Activated naive CD8-positive, alpha-beta T cell treated with anti-CD3 and anti-CD28 coated beads, Interleukin-2, amount 10 ng/mL, durations not matched to agents 7 days and 5 days (primary cell): ENCODE measurements at regions not wholly inside any gene's neighbourhood (a gene's known extent, or its start where the extent isn't known, plus 50 kb on each side); places are given as distances from the start of the nearest gene placed in this dataset.

ENCODE experiments used
- ATAC-seq: fragments of 150-1000 bp; cut with Tn5 transposase; one replicate; pipeline ENCODE4 v1.10.0; 2021; ENCODE audit warnings: low read depth, moderate library complexity
- POLR2A ChIA-PET: fragments of 350-600 bp; sonication (Branson Sonifier 250); formaldehyde crosslinking; loops from one replicate; lab custom pipeline; 2021; ENCODE audit warnings: antibody characterized with exemption; lab: Charles Lee
- DNase-seq: peaks from one replicate; pipeline ENCODE4 v3.0.0; 2021
- H3K27ac Mint-ChIP-seq: one replicate; pipeline ENCODE4 v1.8.0; 2022; ENCODE audit warnings: mild to moderate bottlenecking, mixed read lengths
- H3K27me3 Mint-ChIP-seq: one replicate; pipeline ENCODE4 v1.8.0; 2022; ENCODE audit warnings: mild to moderate bottlenecking, moderate library complexity, mixed read lengths
- H3K36me3 Mint-ChIP-seq: one replicate; pipeline ENCODE4 v1.8.0; 2021; ENCODE audit warnings: mild to moderate bottlenecking, mixed read lengths
- H3K4me1 Mint-ChIP-seq: one replicate; pipeline ENCODE4 v1.8.0; 2021; ENCODE audit warnings: mixed read lengths
- H3K4me3 Mint-ChIP-seq: one replicate; pipeline ENCODE4 v1.8.0; 2022; ENCODE audit warnings: mild to moderate bottlenecking, moderate library complexity, mixed read lengths
- H3K9me3 Mint-ChIP-seq: one replicate; pipeline ENCODE4 v1.8.0; 2021; ENCODE audit warnings: mixed read lengths

DNA sequence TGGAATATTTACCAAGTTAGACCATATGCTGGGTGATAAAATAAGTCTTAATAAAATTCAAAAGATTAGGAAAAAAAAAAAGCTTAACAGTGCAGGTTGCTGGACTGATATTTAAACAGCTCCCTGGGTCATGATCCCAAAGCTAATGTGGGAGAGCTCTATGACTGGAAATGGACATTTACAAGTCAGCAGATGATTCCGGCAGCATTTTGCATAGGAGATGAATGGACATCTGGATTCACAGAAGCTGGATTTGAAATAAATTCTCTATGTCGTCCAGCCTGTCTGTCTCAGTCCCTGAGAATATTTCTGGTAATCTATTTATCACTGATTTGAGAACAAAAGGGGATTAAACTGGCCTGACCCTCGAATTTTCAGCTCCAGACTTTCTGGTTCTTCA is 52.3 kb upstream of the KLHL25 start:
- Mint-ChIP-seq H3K4me1 (no peaks in the 10 kb centered on the region), H3K27ac (no peak overlapping the region), H3K9me3 (no peaks in the 10 kb centered on the region), H3K27me3 (peaks cover 45% of the 10 kb centered on the region), H3K4me3 (no peak overlapping the region), H3K36me3 (no peaks in the 10 kb centered on the region)
- POLR2A ChIA-PET = no interaction called here
- no peak for ATAC-seq
- DNase-seq = no peak

DNA sequence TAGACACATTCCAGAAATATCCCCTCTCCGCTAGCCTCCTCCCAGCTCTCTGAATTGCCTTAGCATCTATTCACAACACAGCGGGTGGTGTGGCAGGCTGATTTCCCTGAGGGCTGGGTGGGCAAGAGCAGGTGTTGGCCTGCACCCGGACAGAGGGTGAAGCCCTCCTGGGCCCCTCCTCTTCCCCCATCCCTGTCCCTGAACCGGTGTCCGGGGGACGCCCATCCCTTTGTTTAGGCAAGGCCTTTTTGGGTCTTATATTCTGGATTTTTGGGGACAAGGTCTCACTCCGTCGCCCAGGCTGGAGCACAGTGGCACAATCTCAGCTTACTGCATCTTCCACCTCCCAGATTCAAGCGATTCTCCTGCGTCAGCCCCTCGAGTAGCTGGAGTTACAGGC is 55.2 kb upstream of the KLHL25 start:
- Mint-ChIP-seq H3K27ac (no peak overlapping the region), H3K4me1 (peaks cover 4% of the 10 kb centered on the region), H3K27me3 (peaks cover 39% of the 10 kb centered on the region), H3K9me3 (no peaks in the 10 kb centered on the region), H3K36me3 (no peaks in the 10 kb centered on the region), H3K4me3 (no peak overlapping the region)
- ATAC-seq (no peak), DNase-seq (no peak)
- POLR2A ChIA-PET = no interaction called here

DNA sequence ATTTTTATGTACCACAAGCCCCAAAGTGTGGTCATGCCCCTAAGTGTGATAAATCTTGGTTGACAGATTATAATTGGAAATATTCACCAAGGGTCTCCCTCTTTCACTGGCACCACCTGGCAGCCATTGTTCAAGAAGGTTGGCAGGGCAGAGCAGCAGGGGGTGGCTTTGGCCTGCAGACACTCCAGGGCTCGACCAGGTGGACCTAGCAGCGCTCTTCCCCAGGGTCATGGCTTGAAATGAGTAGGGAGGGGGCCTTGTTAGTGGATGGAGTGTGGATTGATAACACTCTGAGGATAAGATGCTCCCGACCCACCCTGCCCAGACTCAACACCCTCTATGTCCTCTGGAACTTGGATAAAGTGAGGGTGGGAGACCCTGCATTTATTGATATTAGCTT is 58.2 kb upstream of the KLHL25 start:
- Mint-ChIP-seq H3K36me3 (no peaks in the 10 kb centered on the region), H3K27ac (no peak overlapping the region), H3K4me3 (no peak overlapping the region), H3K9me3 (no peaks in the 10 kb centered on the region), H3K4me1 (peaks cover 4% of the 10 kb centered on the region), H3K27me3 (peaks cover 34% of the 10 kb centered on the region)
- no peak for ATAC-seq
- no peak for DNase-seq
- POLR2A ChIA-PET = no interaction called here

DNA sequence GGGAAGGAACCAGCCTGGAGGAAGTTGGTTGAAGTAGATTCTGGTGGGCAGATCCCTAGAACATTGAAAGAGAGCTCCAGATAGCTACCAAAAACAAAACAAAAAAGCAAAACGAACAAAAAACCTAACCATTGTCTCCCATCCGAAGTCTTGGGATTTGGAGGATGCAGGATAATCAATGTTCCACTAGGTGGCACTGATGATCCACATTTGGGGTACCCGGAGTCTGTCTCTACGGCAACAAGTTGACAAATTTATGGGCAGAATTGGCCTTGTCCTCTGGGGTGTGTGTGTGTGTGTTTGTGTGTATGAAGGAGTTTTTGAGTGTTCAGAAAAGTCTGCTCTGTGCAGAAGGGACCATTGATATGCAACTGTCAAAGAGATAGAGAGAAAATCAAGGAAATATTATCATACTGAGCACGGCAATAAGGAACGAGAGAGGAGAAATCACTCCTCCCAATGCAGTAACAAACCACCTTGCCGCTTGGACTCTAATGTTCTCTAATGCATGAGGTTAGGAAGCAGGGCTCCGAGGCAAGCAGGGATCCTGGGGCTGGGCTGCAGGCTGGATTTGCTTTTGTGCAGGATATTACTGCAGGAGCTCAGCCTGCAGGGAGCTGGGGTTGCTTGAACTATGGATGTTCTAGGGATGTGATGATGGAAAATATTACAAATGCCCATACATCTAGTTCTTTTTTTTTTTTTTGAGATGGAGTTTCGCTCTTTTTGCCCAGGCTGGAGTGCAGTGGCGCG is 59.8 kb upstream of the KLHL25 start:
- DNase-seq (no peak), ATAC-seq (peak; percentile 37)
- peaks cover 9% of the 10 kb centered on the region for H3K4me1 Mint-ChIP-seq
- no peaks in the 10 kb centered on the region for H3K36me3 Mint-ChIP-seq
- H3K27ac Mint-ChIP-seq = no peak overlapping the region
- peaks cover 38% of the 10 kb centered on the region for H3K27me3 Mint-ChIP-seq
- POLR2A ChIA-PET = no interaction called here
- H3K9me3 Mint-ChIP-seq = no peaks in the 10 kb centered on the region
- peak overlapping the region; percentile 23 for H3K4me3 Mint-ChIP-seq

DNA sequence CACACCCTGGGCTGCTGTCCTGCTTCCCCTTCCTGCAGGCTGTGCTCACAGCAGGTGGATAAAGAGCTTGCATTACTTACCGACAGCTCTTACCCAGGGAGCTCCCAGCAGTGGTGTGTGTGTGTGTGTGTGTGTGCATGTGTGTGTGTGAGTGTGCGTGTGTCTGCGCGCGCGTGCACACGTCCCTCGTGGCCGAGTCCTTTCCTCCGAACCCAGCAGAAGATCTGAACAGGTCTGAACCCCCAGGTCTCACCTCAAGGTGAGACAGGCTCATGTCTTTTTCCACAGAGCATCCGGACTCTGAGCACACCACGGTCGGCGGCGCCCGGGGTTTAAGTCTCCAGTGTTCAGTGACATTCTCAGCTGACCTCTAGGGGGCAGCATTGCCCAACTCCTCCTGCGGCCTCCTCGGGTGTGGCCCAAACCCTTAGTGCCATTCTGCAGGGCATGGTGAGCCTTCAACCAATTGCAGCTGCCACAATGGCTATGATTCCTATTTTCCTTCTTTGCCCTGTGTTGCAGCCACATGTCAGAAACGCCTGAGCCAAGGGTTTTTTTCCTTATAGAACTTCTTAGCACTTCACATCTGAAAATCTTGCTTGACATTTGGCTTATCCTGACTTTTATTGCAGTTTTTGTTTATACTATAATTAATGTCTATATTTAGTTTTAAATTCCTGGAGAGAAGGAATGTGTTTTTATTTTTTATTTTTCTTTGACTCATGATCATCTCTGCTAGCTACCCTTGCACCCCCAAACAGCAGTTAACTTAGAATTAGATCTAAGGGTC is 64.1 kb upstream of the KLHL25 start:
- Mint-ChIP-seq H3K4me1 (peaks cover 9% of the 10 kb centered on the region), H3K27ac (no peak overlapping the region), H3K9me3 (no peaks in the 10 kb centered on the region), H3K27me3 (peaks cover 39% of the 10 kb centered on the region), H3K4me3 (peak overlapping the region; percentile 55), H3K36me3 (no peaks in the 10 kb centered on the region)
- DNase-seq = peak; percentile 80
- POLR2A ChIA-PET = no interaction called here
- peak; percentile 93 for ATAC-seq

DNA sequence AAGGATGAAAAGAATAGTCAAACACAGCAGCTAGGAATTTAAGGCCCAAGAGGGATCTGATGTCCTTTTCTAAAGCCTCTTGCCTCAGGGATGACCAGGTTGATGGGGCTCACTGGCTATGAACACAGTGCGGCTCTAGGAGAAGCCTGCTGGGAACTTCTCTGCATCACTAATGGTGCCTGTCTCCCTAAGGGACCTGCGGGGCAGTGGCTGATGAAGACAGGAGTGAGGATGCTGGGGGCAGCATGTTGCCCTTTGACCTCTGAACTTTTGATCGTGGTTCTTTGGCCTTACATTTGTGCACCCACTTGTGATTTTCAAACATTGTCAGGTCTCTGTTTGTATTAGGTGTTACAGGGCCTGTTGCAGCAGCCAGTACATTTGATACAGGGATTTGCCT is 64.9 kb upstream of the KLHL25 start:
- no peak overlapping the region for H3K27ac Mint-ChIP-seq
- H3K4me1 Mint-ChIP-seq = peaks cover 5% of the 10 kb centered on the region
- H3K36me3 Mint-ChIP-seq = no peaks in the 10 kb centered on the region
- no peak for ATAC-seq
- H3K9me3 Mint-ChIP-seq = no peaks in the 10 kb centered on the region
- POLR2A ChIA-PET = no interaction called here
- H3K4me3 Mint-ChIP-seq = no peak overlapping the region
- no peak for DNase-seq
- peaks cover 36% of the 10 kb centered on the region for H3K27me3 Mint-ChIP-seq

DNA sequence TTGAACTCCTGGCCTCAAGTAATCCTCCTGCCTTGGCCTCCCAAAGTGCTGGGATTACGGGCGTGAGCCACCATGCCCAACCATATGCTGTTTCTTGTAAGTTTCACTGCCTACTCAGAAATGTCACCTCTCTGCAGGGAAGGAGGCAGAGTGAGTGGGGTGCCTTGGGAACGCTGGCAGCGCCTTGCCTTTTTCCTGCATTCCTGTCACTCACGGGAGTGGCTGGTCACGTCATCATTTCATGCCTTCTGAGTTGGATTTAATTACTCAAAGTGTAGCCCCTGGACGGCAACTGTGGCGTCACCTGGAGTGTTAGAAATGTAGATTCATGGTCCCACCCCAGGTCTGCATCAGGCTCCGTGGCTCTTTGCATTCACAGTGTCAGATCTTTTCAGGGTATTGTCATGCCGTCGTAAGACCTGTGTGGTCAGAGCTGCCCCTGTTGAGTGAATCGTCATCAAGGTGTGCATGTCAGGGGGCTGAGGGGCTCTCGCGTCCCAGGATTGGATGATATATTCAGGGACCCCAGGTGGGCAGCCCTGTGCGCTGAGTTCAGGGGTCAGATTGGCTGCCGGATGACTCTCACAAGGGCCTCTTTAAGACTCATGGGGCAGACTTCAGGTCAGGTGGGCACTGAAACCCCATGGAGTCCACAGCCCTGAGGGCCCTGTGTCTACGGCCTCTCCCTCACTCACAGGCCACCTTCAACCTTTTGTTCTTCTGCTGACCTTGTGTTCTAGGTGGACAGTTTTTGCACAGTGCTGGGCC is 65.9 kb upstream of the KLHL25 start:
- Mint-ChIP-seq H3K36me3 (no peaks in the 10 kb centered on the region), H3K27me3 (peaks cover 34% of the 10 kb centered on the region), H3K27ac (no peak overlapping the region), H3K4me3 (no peak overlapping the region), H3K4me1 (peaks cover 5% of the 10 kb centered on the region), H3K9me3 (no peaks in the 10 kb centered on the region)
- ATAC-seq = no peak
- POLR2A ChIA-PET = no interaction called here
- no peak for DNase-seq

DNA sequence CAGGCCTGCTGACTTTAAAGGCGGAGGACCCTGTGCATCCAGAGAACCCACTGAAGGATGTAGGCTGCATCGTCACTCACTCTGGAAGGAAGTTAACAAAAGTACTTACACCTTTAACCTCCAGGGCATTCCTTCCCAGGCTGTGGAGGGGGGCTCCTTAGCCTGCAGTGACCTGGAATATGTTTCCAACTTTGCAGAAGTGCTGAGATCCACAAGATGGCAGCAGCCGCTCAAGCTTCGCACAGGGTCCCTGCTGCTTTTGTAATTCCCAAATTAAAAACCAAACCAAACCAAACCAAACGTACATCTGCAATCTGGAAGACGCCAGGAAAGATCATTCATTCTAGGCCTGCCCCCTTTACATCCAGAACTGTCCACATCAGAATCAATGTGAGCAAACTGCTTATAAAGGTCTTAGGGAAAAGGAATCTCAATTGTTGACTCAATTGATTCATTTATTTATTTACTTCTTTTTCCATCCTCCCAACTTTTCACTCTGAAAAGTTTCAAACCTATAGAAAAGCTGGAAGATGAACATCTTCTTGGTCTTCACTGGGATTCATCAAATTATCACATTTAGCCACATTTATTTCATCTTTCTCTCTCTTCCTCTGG is 70.5 kb upstream of the KLHL25 start:
- Mint-ChIP-seq H3K27ac (no peak overlapping the region), H3K4me3 (no peak overlapping the region), H3K36me3 (no peaks in the 10 kb centered on the region), H3K9me3 (no peaks in the 10 kb centered on the region), H3K4me1 (no peaks in the 10 kb centered on the region), H3K27me3 (peaks cover 25% of the 10 kb centered on the region)
- DNase-seq = no peak
- POLR2A ChIA-PET = no interaction called here
- no peak for ATAC-seq

DNA sequence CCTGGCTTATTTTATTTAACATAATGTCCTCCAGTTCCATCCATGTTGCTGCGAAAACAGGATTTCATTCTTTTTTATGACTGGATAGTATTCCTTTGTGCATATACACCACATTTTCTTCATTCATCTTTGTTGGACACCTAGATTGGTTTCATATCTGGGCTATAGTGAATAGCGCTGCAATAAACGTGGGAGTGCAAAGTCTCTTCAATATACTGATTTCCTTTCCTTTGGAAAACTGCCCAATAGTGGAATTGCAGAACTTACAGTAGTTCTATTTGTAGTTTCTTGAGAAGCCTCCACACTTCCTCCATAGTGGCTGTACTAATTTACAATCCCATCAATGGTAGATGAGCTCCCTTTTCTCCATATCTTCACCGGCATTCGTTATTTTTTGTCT is 72.5 kb upstream of the KLHL25 start:
- no peaks in the 10 kb centered on the region for H3K36me3 Mint-ChIP-seq
- H3K9me3 Mint-ChIP-seq = no peaks in the 10 kb centered on the region
- POLR2A ChIA-PET = no interaction called here
- H3K4me1 Mint-ChIP-seq = no peaks in the 10 kb centered on the region
- ATAC-seq = no peak
- DNase-seq = no peak
- H3K27ac Mint-ChIP-seq = no peak overlapping the region
- H3K4me3 Mint-ChIP-seq = no peak overlapping the region
- peaks cover 24% of the 10 kb centered on the region for H3K27me3 Mint-ChIP-seq

DNA sequence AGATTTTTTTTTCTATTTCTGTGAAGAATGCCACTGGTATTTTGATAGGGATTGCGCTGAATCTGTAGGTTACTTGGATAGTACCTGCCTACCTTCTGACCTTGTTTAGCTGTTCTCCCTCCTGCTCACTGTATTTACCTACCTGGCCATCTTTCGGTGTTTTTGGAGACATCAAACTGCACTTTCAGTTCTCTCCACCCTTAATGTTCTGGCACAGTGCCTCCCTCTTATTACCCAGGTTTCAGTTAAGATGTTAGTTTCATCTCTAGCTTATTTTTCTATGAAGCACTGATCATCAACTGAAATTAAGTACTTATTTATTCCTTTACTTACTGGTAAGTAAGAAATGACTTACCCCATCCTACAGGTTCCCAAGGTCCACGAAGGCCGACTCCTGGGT is 74.4 kb upstream of the KLHL25 start:
- no peak for ATAC-seq
- POLR2A ChIA-PET = no interaction called here
- H3K27ac Mint-ChIP-seq = no peak overlapping the region

DNA sequence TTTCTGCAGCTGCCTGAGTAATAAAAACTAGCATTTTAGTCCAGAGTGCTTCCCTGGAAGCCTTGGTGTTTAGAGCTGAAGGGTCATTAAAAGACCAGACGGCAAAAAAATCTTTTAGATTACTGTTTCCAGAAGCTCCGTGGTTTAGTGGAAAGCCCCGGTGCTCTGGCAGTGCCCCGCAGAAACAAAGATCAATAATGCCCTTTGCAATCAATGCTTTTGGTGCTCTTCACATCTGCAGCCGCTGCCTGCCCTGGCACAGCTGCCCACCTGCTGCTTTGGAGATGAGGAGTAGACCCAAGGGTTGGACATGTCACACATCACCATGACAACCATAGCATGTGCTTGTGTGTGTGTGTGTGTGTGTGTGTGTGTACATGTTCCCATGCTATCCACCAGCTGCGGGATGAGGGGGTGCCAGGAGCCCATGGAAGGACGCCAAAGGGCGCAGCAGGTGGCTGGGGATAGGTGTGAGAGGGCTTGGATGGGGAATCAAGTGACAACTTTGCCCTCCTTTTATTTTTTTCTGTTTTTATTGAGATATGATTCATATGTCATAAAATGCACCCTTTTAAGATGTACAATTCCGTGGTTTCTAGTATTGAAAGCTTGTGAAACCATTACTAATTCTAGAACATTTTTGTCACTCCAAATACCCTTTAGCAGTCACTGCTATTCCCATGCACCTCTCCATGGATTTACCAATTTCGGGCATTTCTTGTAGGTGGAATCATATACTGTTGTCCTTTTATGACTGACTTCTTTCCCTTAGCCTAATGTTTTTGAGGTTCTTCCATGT is 75.7 kb upstream of the KLHL25 start:
- DNase-seq (no peak), ATAC-seq (no peak)
- H3K36me3 Mint-ChIP-seq = no peaks in the 10 kb centered on the region
- no peak overlapping the region for H3K27ac Mint-ChIP-seq
- H3K9me3 Mint-ChIP-seq = no peaks in the 10 kb centered on the region
- H3K4me3 Mint-ChIP-seq = no peak overlapping the region
- POLR2A ChIA-PET = no interaction called here
- peaks cover 32% of the 10 kb centered on the region for H3K27me3 Mint-ChIP-seq
- no peaks in the 10 kb centered on the region for H3K4me1 Mint-ChIP-seq

More for the DNA sequence above, 74.4 kb upstream of the KLHL25 start:
- Mint-ChIP-seq H3K27me3 (peaks cover 27% of the 10 kb centered on the region), H3K4me1 (no peaks in the 10 kb centered on the region), H3K9me3 (no peaks in the 10 kb centered on the region), H3K36me3 (no peaks in the 10 kb centered on the region), H3K4me3 (no peak overlapping the region)
- DNase-seq = no peak

DNA sequence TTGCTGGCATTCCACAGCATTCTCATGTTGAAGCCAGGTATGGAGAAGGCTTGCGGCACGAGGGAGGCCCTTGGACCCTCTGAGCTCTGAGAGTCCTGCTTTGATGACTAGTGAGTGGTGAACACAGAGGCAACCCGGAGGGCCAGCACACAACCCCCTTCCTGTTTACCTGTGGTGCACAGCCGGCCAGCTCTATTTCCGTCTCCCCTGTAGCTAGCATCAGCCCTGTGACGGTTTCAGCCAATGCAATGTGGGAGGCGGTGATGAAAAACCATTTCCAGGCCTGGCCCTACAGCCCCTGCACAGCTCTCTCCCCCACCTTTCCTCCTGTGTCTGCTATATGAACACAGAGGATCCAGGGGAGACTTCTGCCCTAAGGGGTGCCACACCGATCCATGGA is 76.8 kb upstream of the KLHL25 start:
- no peak overlapping the region for H3K4me3 Mint-ChIP-seq
- peaks cover 36% of the 10 kb centered on the region for H3K27me3 Mint-ChIP-seq
- POLR2A ChIA-PET = no interaction called here
- H3K4me1 Mint-ChIP-seq = no peaks in the 10 kb centered on the region
- H3K36me3 Mint-ChIP-seq = no peaks in the 10 kb centered on the region
- ATAC-seq (no peak), DNase-seq (no peak)
- no peaks in the 10 kb centered on the region for H3K9me3 Mint-ChIP-seq
- H3K27ac Mint-ChIP-seq = no peak overlapping the region

DNA sequence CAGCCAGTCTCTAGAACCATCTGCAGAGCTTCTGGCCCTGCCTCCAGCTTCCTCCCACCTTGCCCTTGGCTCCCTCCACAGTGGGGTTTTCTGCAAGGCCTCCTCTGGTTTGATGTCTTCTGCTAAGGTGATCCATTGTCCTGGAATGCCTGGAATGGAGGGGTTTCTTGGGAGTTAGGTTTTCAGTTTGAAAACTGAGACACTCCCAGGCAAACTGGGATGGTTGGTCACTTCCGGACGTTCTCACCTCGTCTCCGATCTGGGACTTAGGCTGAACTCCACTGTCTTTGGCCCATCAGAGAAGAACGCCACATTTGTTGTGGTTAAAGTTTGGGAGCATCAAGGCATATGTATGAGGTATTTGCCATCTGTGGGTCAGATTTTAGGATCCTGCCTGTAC is 77.4 kb upstream of the KLHL25 start:
- H3K4me3 Mint-ChIP-seq = no peak overlapping the region
- DNase-seq = no peak
- H3K27me3 Mint-ChIP-seq = peaks cover 35% of the 10 kb centered on the region
- H3K36me3 Mint-ChIP-seq = no peaks in the 10 kb centered on the region
- H3K4me1 Mint-ChIP-seq = no peaks in the 10 kb centered on the region
- no peak overlapping the region for H3K27ac Mint-ChIP-seq
- no peak for ATAC-seq
- POLR2A ChIA-PET = no interaction called here
- H3K9me3 Mint-ChIP-seq = no peaks in the 10 kb centered on the region
